ENCODE measurements at regions not wholly inside any gene's neighbourhood (a gene's known extent, or its start where the extent isn't known, plus 50 kb on each side); places are given as distances from the start of the nearest gene placed in this dataset.

- H3K27me3 Mint-ChIP-seq (ENCODE audit: insufficient read depth, unreplicated experiment), result peaks cover 45% of the 10 kb centered on the region
- intact Hi-C loops (cut with micrococcal nuclease; ENCODE audit: unreplicated experiment), result no loop called here
- peaks cover 3% of the 10 kb centered on the region for H3K27me3 ChIP-seq (replicated peaks; ENCODE audit: control insufficient read depth, insufficient read depth, low read length)
Measured at GRCh38 chr17:79317916-79318315, 243.3 kb downstream of the ENGASE start.

GRCh38 chr17:79316805-79317204 is 242.2 kb downstream of the ENGASE start:
- Histone ChIP-seq H3K36me3 (ENCODE audit: control insufficient read depth, insufficient read depth, low read length) (no peaks in the 10 kb centered on the region), H3K9me3 (no peaks in the 10 kb centered on the region), H3K4me1 (no peaks in the 10 kb centered on the region), H3K4me3 (ENCODE audit: low read depth, low read length) (no peak overlapping the region), H3K27me3 (replicated peaks; ENCODE audit: control insufficient read depth, insufficient read depth, low read length) (peaks cover 1% of the 10 kb centered on the region)
- CTCF ChIA-PET, result no interaction called here
- intact Hi-C loops (cut with micrococcal nuclease; ENCODE audit: unreplicated experiment), result no loop called here
- Mint-ChIP-seq H3K27me3 (ENCODE audit: insufficient read depth, unreplicated experiment) (peaks cover 43% of the 10 kb centered on the region), H3K4me1 (ENCODE audit: low read depth, unreplicated experiment) (no peaks in the 10 kb centered on the region), H3K9me3 (ENCODE audit: unreplicated experiment) (no peaks in the 10 kb centered on the region), H3K4me3 (ENCODE audit: unreplicated experiment) (no peak overlapping the region), H3K27ac (ENCODE audit: unreplicated experiment) (no peak overlapping the region), H3K36me3 (ENCODE audit: insufficient read depth, unreplicated experiment) (no peaks in the 10 kb centered on the region)
- TF ChIP-seq CTCF (IDR thresholded peaks at IDR 0.05; ENCODE audit: insufficient read depth in 1 of 2, low read depth in 1 of 2, low read length in 1 of 2, severe bottlenecking in 1 of 2, unreplicated experiment in 1 of 2), result no peak
- BruUV-seq (replicated peaks), result no TSS peak
- POLR2A ChIA-PET, result no interaction called here
- DNase-seq, result no peak

More at GRCh38 chr17:79317916-79318315, 243.3 kb downstream of the ENGASE start:
- Mint-ChIP-seq H3K27ac (ENCODE audit: unreplicated experiment) (no peak overlapping the region), H3K4me3 (ENCODE audit: unreplicated experiment) (no peak overlapping the region), H3K4me1 (ENCODE audit: low read depth, unreplicated experiment) (no peaks in the 10 kb centered on the region), H3K9me3 (ENCODE audit: unreplicated experiment) (no peaks in the 10 kb centered on the region), H3K36me3 (ENCODE audit: insufficient read depth, unreplicated experiment) (no peaks in the 10 kb centered on the region)
- no peak for DNase-seq
- BruUV-seq (replicated peaks), result no TSS peak
- no peaks in the 10 kb centered on the region for H3K9me3 ChIP-seq
- no peak for TF ChIP-seq CTCF (IDR thresholded peaks at IDR 0.05; ENCODE audit: insufficient read depth in 1 of 2, low read depth in 1 of 2, low read length in 1 of 2, severe bottlenecking in 1 of 2, unreplicated experiment in 1 of 2)
- H3K4me3 ChIP-seq (ENCODE audit: low read depth, low read length), result no peak overlapping the region
- H3K4me1 ChIP-seq, result no peaks in the 10 kb centered on the region
- no peaks in the 10 kb centered on the region for H3K36me3 ChIP-seq (ENCODE audit: control insufficient read depth, insufficient read depth, low read length)
- ChIA-PET POLR2A (no interaction called here), CTCF (no interaction called here)

- Mint-ChIP-seq H3K36me3 (ENCODE audit: insufficient read depth, unreplicated experiment) (no peaks in the 10 kb centered on the region), H3K4me3 (ENCODE audit: unreplicated experiment) (no peak overlapping the region), H3K4me1 (ENCODE audit: low read depth, unreplicated experiment) (no peaks in the 10 kb centered on the region), H3K9me3 (ENCODE audit: unreplicated experiment) (no peaks in the 10 kb centered on the region), H3K27ac (ENCODE audit: unreplicated experiment) (no peak overlapping the region), H3K27me3 (ENCODE audit: insufficient read depth, unreplicated experiment) (peaks cover 40% of the 10 kb centered on the region)
- ChIA-PET CTCF (no interaction called here), POLR2A (no interaction called here)
- intact Hi-C loops (cut with micrococcal nuclease; ENCODE audit: unreplicated experiment), result no loop called here
- no peak for TF ChIP-seq CTCF (IDR thresholded peaks at IDR 0.05; ENCODE audit: insufficient read depth in 1 of 2, low read depth in 1 of 2, low read length in 1 of 2, severe bottlenecking in 1 of 2, unreplicated experiment in 1 of 2)
- H3K9me3 ChIP-seq, result no peaks in the 10 kb centered on the region
- no peak overlapping the region for H3K4me3 ChIP-seq (ENCODE audit: low read depth, low read length)
- H3K4me1 ChIP-seq, result no peaks in the 10 kb centered on the region
- H3K27me3 ChIP-seq (replicated peaks; ENCODE audit: control insufficient read depth, insufficient read depth, low read length), result peaks cover 1% of the 10 kb centered on the region; the same call in 1 of the 2 replicates
- H3K36me3 ChIP-seq (ENCODE audit: control insufficient read depth, insufficient read depth, low read length), result no peaks in the 10 kb centered on the region
- no TSS peak for BruUV-seq (replicated peaks)
- no peak for DNase-seq
Measured at GRCh38 chr17:79315358-79316105, 240.9 kb downstream of the ENGASE start.

All from Caco-2 (cell line).